ENCODE measurements at regions not wholly inside any gene's neighbourhood (a gene's known extent, or its start where the extent isn't known, plus 50 kb on each side); places are given as distances from the start of the nearest gene placed in this dataset.

- Histone ChIP-seq H3K27ac (ENCODE audit: low read depth, low read length) (no peak overlapping the region), H3K36me3 (ENCODE audit: control insufficient read depth, low read length) (no peaks in the 10 kb centered on the region), H3K27me3 (ENCODE audit: control insufficient read depth, low read length) (no peaks in the 10 kb centered on the region), H3F3A (ENCODE audit: control insufficient read depth, insufficient read depth) (no peaks in the 10 kb centered on the region), H4K20me1 (ENCODE audit: control insufficient read depth, insufficient read depth, low read depth, low read length) (no peaks in the 10 kb centered on the region), H3K9me2 (replicated peaks; ENCODE audit: control insufficient read depth, low read length) (no peaks in the 10 kb centered on the region), H3K79me2 (ENCODE audit: control insufficient read depth, low read length) (no peaks in the 10 kb centered on the region), H3K4me3 (ENCODE audit: low read length) (no peak overlapping the region), H3K4me1 (ENCODE audit: control insufficient read depth, low read length) (peaks cover 5% of the 10 kb centered on the region; the same call in 1 of the 2 replicates), H3K4me2 (ENCODE audit: low read length) (no peak overlapping the region), H3K9me3 (ENCODE audit: control insufficient read depth, insufficient read depth, low read length) (no peaks in the 10 kb centered on the region)
- TF ChIP-seq CTCF (IDR thresholded peaks at IDR 0.05; ENCODE audit: low read depth, low read length, poor library complexity, severe bottlenecking) (no peak), EZH2phosphoT487 (IDR thresholded peaks at IDR 0.05; ENCODE audit: borderline replicate concordance, low read length) (no peak)
These were observed 601.5 kb upstream of the GCFC2 start for GRCh38 chr2:76312236-76312635.

- Histone ChIP-seq H3F3A (ENCODE audit: control insufficient read depth, insufficient read depth) (no peaks in the 10 kb centered on the region), H3K4me1 (ENCODE audit: control insufficient read depth, low read length) (peaks cover 5% of the 10 kb centered on the region; the same call in 1 of the 2 replicates), H3K36me3 (ENCODE audit: control insufficient read depth, low read length) (no peaks in the 10 kb centered on the region), H3K9me2 (replicated peaks; ENCODE audit: control insufficient read depth, low read length) (no peaks in the 10 kb centered on the region), H3K79me2 (ENCODE audit: control insufficient read depth, low read length) (no peaks in the 10 kb centered on the region), H3K4me3 (ENCODE audit: low read length) (no peak overlapping the region), H3K9me3 (ENCODE audit: control insufficient read depth, insufficient read depth, low read length) (no peaks in the 10 kb centered on the region), H4K20me1 (ENCODE audit: control insufficient read depth, insufficient read depth, low read depth, low read length) (no peaks in the 10 kb centered on the region), H3K4me2 (ENCODE audit: low read length) (no peak overlapping the region), H3K27me3 (ENCODE audit: control insufficient read depth, low read length) (no peaks in the 10 kb centered on the region), H3K27ac (ENCODE audit: low read depth, low read length) (no peak overlapping the region)
- TF ChIP-seq EZH2phosphoT487 (IDR thresholded peaks at IDR 0.05; ENCODE audit: borderline replicate concordance, low read length) (no peak), CTCF (IDR thresholded peaks at IDR 0.05; ENCODE audit: low read depth, low read length, poor library complexity, severe bottlenecking) (no peak)
These were observed 601.0 kb upstream of the GCFC2 start for GRCh38 chr2:76311728-76312127.

GRCh38 chr2:76310894-76311633 is 600.3 kb upstream of the GCFC2 start:
- no peaks in the 10 kb centered on the region for H3K79me2 ChIP-seq (ENCODE audit: control insufficient read depth, low read length)
- no peaks in the 10 kb centered on the region for H4K20me1 ChIP-seq (ENCODE audit: control insufficient read depth, insufficient read depth, low read depth, low read length)
- no peak overlapping the region for H3K4me2 ChIP-seq (ENCODE audit: low read length)
- H3K27ac ChIP-seq (ENCODE audit: low read depth, low read length) = no peak overlapping the region
- no peak overlapping the region for H3K4me3 ChIP-seq (ENCODE audit: low read length)
- no peaks in the 10 kb centered on the region for H3F3A ChIP-seq (ENCODE audit: control insufficient read depth, insufficient read depth)
- TF ChIP-seq CTCF (IDR thresholded peaks at IDR 0.05; ENCODE audit: low read depth, low read length, poor library complexity, severe bottlenecking) (no peak), EZH2phosphoT487 (IDR thresholded peaks at IDR 0.05; ENCODE audit: borderline replicate concordance, low read length) (no peak)
- H3K9me2 ChIP-seq (replicated peaks; ENCODE audit: control insufficient read depth, low read length) = no peaks in the 10 kb centered on the region
- no peaks in the 10 kb centered on the region for H3K27me3 ChIP-seq (ENCODE audit: control insufficient read depth, low read length)
- no peaks in the 10 kb centered on the region for H3K9me3 ChIP-seq (ENCODE audit: control insufficient read depth, insufficient read depth, low read length)
- peaks cover 5% of the 10 kb centered on the region; the same call in 1 of the 2 replicates for H3K4me1 ChIP-seq (ENCODE audit: control insufficient read depth, low read length)
- no peaks in the 10 kb centered on the region for H3K36me3 ChIP-seq (ENCODE audit: control insufficient read depth, low read length)
